IMR-90 (cell line): ENCODE measurements at regions not wholly inside any gene's neighbourhood (a gene's known extent, or its start where the extent isn't known, plus 50 kb on each side); places are given as distances from the start of the nearest gene placed in this dataset.
A peak's percentile ranks its signal among the peaks of the same experiment; 100 is the strongest.

Source experiments
- BHLHE40 ChIP-seq: fragments of 150-350 bp; IDR thresholded peaks from 2 replicates; pipeline ENCODE4 v1.6.1; 2016; ENCODE audit warnings: mild to moderate bottlenecking, low read depth, low read length
- CEBPB ChIP-seq: IDR thresholded peaks from 2 replicates; pipeline ENCODE4 v1.6.1; 2012; ENCODE audit warnings: low read depth, low read length, improper control_type of control experiment
- MAFK ChIP-seq: IDR thresholded peaks from 2 replicates; pipeline ENCODE4 v1.6.1; 2012; ENCODE audit warnings: low read depth, low read length, improper control_type of control experiment
- MXI1 ChIP-seq: IDR thresholded peaks from 2 replicates; pipeline ENCODE4 v1.6.1; 2012; ENCODE audit warnings: low read depth, mild to moderate bottlenecking, low read length, moderate library complexity, borderline replicate concordance
- NFE2L2 ChIP-seq: fragments of 150-350 bp; IDR thresholded peaks from 2 replicates; pipeline ENCODE4 v1.6.1; 2016; ENCODE audit warnings: low read depth, mild to moderate bottlenecking, low read length
- POLR2A ChIP-seq: IDR thresholded peaks from 2 replicates; pipeline ENCODE4 v1.6.1; 2012; ENCODE audit warnings: mild to moderate bottlenecking, low read depth, low read length
- RCOR1 ChIP-seq: IDR thresholded peaks from 2 replicates; pipeline ENCODE4 v1.6.1; 2012; ENCODE audit warnings: mild to moderate bottlenecking, low read length, improper control_type of control experiment; ENCODE audit not compliant: insufficient replicate concordance
- SMC3 ChIP-seq: fragments of 150-350 bp; IDR thresholded peaks from 2 replicates; pipeline ENCODE4 v1.6.1; 2016; ENCODE audit warnings: low read depth, mild to moderate bottlenecking, antibody characterized with exemption, low read length, moderate library complexity
- TF ChIP-seq, protein P1 (sequence below): conservative IDR thresholded peaks from 2 replicates; pipeline ENCODE4 v1.5.1; 2012; ENCODE audit warnings: mild to moderate bottlenecking, low read depth, low read length, improper control_type of control experiment
- TF ChIP-seq, protein P2 (sequence below): fragments of 150-350 bp; IDR thresholded peaks from 2 replicates; pipeline ENCODE4 v1.6.1; 2017; ENCODE audit warnings: mild to moderate bottlenecking, antibody characterized with exemption, low read length, low read depth

DNA sequence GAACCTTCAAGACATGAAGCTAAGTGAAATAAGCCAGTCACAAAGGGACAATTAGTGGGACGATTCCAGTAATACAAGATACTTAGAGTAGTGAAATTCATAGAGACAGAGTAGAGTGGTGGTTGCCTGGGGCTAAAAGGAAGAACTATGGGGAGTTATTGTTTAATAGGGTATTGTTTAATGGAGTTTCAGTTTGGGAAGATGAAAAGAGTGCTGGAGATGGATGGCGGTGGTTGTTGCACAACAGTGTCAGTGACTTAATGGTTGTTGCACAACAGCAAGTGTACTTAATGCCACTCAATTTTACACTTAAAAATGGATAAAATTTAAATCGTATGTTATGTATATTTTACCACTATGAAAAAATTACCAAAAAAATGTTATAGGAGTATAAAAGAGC lies 209.7 kb upstream of the TENT5A start:
- TF ChIP-seq, protein P1, sequence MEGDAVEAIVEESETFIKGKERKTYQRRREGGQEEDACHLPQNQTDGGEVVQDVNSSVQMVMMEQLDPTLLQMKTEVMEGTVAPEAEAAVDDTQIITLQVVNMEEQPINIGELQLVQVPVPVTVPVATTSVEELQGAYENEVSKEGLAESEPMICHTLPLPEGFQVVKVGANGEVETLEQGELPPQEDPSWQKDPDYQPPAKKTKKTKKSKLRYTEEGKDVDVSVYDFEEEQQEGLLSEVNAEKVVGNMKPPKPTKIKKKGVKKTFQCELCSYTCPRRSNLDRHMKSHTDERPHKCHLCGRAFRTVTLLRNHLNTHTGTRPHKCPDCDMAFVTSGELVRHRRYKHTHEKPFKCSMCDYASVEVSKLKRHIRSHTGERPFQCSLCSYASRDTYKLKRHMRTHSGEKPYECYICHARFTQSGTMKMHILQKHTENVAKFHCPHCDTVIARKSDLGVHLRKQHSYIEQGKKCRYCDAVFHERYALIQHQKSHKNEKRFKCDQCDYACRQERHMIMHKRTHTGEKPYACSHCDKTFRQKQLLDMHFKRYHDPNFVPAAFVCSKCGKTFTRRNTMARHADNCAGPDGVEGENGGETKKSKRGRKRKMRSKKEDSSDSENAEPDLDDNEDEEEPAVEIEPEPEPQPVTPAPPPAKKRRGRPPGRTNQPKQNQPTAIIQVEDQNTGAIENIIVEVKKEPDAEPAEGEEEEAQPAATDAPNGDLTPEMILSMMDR, result no peak
- TF ChIP-seq MAFK (no peak), BHLHE40 (no peak), CEBPB (peak; percentile 88), POLR2A (no peak), RCOR1 (no peak), NFE2L2 (no peak), SMC3 (no peak), MXI1 (no peak)
- TF ChIP-seq, protein P2, sequence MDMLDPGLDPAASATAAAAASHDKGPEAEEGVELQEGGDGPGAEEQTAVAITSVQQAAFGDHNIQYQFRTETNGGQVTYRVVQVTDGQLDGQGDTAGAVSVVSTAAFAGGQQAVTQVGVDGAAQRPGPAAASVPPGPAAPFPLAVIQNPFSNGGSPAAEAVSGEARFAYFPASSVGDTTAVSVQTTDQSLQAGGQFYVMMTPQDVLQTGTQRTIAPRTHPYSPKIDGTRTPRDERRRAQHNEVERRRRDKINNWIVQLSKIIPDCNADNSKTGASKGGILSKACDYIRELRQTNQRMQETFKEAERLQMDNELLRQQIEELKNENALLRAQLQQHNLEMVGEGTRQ, result no peak
